ENCODE measurements at regions not wholly inside any gene's neighbourhood (a gene's known extent, or its start where the extent isn't known, plus 50 kb on each side); places are given as distances from the start of the nearest gene placed in this dataset.

GRCh38 chr7:68691261-68692216 is 906.7 kb upstream of the AUTS2 start:
- no peak for TF ChIP-seq CTCF (IDR thresholded peaks at IDR 0.05; ENCODE audit: borderline replicate concordance, extremely low read depth, low read length, poor library complexity, severe bottlenecking)
- TF ChIP-seq EZH2 (IDR thresholded peaks at IDR 0.05; ENCODE audit: borderline replicate concordance, low read depth, low read length, severe bottlenecking): no peak

Measured in DND-41 (cell line).